HEK293T (cell line): ENCODE measurements at regions not wholly inside any gene's neighbourhood (a gene's known extent, or its start where the extent isn't known, plus 50 kb on each side); places are given as distances from the start of the nearest gene placed in this dataset.

Source experiments
- ARNT ChIP-seq: fragments of 450-650 bp; IDR thresholded peaks from 2 replicates; pipeline ENCODE4 v1.6.1; 2017; ENCODE audit warnings: mild to moderate bottlenecking
- BHLHE40 ChIP-seq: fragments of 450-650 bp; IDR thresholded peaks from 2 replicates; pipeline ENCODE4 v1.6.1; 2016; ENCODE audit warnings: mild to moderate bottlenecking, moderate library complexity, borderline replicate concordance
- FOXA1 ChIP-seq: fragments of 450-650 bp; IDR thresholded peaks from 2 replicates; pipeline ENCODE4 v1.6.1; 2016; ENCODE audit warnings: mild to moderate bottlenecking
- FOXM1 ChIP-seq: fragments of 450-650 bp; IDR thresholded peaks from 2 replicates; pipeline ENCODE4 v1.6.1; 2017; ENCODE audit warnings: mild to moderate bottlenecking, borderline replicate concordance
- L3MBTL2 ChIP-seq: fragments of 450-650 bp; conservative IDR thresholded peaks from 2 replicates; pipeline ENCODE4 v1.6.1; 2016; ENCODE audit warnings: mild to moderate bottlenecking
- NFRKB ChIP-seq: fragments of 450-650 bp; IDR thresholded peaks from 2 replicates; pipeline ENCODE4 v1.6.1; 2016; ENCODE audit warnings: mild to moderate bottlenecking, moderate library complexity
- SP1 ChIP-seq: fragments of 450-650 bp; IDR thresholded peaks from 2 replicates; pipeline ENCODE4 v1.6.1; 2017
- SUZ12 ChIP-seq: fragments of 450-650 bp; IDR thresholded peaks from 2 replicates; pipeline ENCODE4 v1.6.1; 2016; ENCODE audit warnings: mild to moderate bottlenecking
- TARDBP ChIP-seq: fragments of 450-650 bp; IDR thresholded peaks from 2 replicates; pipeline ENCODE4 v1.6.1; 2016
- TF ChIP-seq, protein P1 (sequence below): fragments of 450-650 bp; IDR thresholded peaks from 2 replicates; pipeline ENCODE4 v1.6.1; 2016

DNA sequence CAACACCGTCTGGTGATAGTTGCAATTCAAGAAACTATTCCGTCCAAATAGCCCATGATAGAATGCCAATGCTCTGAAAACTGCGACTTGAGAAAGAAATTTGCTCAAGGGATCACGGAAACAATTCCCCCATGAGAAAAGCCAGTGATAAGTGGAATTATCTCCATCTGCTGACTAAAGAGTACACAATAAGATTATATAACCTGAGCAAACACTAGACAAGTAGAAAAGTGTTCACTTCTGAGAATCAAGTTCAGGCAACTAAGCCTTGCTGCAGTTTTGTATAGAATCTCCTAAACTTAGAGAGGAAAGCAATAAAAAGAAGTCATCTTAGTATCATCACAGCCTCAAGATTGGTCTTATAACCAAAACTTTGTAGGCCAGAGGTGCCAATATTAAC lies 336.3 kb upstream of the NRXN1 start:
- TF ChIP-seq FOXM1 (no peak), NFRKB (no peak), TARDBP (no peak), BHLHE40 (no peak), ARNT (no peak), L3MBTL2 (no peak), SP1 (no peak), FOXA1 (no peak), SUZ12 (no peak)
- TF ChIP-seq, protein P1, sequence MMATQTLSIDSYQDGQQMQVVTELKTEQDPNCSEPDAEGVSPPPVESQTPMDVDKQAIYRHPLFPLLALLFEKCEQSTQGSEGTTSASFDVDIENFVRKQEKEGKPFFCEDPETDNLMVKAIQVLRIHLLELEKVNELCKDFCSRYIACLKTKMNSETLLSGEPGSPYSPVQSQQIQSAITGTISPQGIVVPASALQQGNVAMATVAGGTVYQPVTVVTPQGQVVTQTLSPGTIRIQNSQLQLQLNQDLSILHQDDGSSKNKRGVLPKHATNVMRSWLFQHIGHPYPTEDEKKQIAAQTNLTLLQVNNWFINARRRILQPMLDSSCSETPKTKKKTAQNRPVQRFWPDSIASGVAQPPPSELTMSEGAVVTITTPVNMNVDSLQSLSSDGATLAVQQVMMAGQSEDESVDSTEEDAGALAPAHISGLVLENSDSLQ = no peak
